ENCODE measurements at regions not wholly inside any gene's neighbourhood (a gene's known extent, or its start where the extent isn't known, plus 50 kb on each side); places are given as distances from the start of the nearest gene placed in this dataset.
"Not testable (repeated sequence)": the region's sequence is repeated elsewhere in the genome, so short reads cannot be mapped to it uniquely, and the experiment has no call there.

GRCh38 chr5:7096294-7096693, 299.6 kb upstream of the ADCY2 start:
- no peak for DNase-seq

GRCh38 chr5:7105358-7105757, 290.6 kb upstream of the ADCY2 start:
- no peak for DNase-seq

DNA sequence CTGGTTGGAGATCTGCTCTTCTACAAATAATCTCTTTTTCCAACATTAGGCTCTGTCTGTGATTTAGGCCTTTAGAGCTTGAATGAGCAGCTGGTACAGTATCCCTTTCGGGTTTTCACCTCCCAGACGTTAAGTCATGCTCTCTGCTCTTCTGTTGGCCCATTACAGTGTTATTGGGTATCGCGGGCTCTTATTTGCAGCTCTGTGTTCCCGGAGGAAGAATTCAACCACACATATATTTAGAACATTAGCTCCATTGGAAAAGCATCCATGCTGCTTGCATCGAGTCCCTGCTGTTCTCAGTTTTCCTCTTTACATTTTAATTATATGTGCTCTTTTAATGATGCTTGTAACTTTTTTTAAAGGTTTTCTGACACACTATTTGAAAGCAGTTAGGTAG, 278.0 kb upstream of the ADCY2 start:
- no peak for DNase-seq

DNA sequence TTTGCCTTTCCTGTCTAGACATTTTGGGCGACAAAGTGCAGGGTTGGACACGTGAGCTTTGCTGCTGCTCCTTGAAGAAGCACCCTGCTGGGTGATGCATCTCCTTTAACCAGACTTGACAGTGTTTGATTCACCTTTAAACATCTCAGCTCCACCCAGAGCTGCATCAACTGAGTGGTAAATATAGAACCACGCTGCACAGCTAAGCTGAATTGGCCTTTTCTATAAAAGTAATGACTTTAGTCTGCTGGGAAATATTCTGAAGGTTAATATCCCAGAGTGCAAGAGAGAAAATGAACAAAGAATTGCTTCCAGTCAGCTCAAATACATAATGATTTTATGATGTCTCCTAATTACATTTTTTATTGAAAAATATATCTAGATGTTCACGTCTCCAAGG, 264.3 kb upstream of the ADCY2 start:
- no peak for DNase-seq

DNA sequence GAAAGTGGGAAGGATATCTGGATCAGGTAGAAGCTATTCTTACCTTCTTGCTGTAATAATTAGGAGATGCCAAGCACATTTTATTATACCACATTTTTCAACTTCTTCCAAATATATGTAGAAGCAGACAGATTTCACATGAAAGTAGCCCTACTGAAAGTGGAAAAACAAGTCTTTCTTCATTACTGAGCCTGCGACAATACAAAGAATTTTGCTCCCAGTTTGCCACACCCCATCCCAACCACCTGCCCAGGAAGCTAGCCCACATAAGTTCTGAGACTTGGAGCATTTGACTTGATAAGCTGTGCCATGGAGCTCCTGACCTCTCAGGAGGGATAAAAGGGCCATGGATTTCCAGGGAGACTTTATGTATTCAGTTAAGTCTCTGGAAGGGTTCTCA, 249.1 kb upstream of the ADCY2 start:
- no peak for DNase-seq

DNA sequence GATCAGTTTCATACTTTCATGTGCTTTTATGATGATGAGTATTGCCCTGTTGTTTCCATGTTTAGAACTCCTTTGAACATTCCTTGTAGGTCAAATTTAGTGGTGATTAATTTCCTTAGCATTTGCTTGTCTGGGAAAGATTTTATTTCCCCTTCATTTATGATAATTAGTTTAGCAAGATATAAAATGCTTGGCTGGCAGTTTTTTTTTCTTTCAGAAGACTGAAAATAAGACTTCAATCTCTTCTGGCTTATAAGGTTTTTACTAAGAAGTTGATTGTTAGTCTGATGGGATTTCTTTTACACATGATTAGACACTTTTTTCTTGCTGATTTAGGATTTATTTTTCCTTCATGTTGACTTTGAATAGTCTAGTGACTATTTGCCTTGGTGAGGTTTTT, 238.9 kb upstream of the ADCY2 start:
- no peak for DNase-seq

- DNase-seq = no peak
Measured at GRCh38 chr5:7169240-7169878, 226.6 kb upstream of the ADCY2 start.

DNA sequence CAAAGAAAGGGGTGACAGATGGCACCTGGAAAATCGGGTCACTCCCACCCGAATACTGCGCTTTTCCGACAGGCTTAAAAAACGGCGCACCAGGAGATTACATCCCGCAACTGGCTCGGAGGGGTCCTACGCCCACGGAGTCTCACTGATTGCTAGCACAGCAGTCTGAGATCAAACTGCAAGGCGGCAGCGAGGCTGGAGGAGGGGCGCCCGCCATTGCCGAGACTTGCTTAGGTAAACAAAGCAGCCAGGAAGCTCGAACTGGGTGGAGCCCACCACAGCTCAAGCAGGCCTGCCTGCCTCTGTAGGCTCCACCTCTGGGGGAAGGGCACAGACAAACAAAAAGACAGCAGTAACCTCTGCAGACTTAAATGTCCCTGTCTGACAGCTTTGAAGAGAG, 225.2 kb upstream of the ADCY2 start:
- not testable (repeated sequence) for DNase-seq

- DNase-seq = no peak
Measured at GRCh38 chr5:7179364-7179763, 216.6 kb upstream of the ADCY2 start.

DNA sequence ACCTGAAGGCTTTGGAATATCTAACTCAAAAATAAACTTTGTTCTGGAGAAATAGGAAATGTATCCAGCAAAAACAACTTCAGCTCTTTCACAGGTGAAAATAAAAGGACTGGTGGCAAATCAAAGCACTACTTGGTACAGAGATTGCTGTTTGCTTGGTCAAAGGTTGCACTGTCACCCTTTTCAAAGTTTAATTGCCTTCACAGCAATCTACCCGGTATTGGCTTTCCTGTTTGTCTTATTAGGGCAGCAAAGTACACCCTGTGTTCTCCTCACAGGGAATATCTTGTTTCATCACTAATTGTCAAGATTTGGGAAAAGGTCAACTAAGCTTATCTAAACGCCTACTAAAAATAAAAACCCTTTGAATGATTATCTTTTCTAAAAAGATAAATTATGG, 214.1 kb upstream of the ADCY2 start:
- no peak for DNase-seq

- no peak for DNase-seq
Measured at GRCh38 chr5:7185742-7186141, 210.2 kb upstream of the ADCY2 start.

GRCh38 chr5:7186818-7187217, 209.1 kb upstream of the ADCY2 start:
- DNase-seq = no peak

DNA sequence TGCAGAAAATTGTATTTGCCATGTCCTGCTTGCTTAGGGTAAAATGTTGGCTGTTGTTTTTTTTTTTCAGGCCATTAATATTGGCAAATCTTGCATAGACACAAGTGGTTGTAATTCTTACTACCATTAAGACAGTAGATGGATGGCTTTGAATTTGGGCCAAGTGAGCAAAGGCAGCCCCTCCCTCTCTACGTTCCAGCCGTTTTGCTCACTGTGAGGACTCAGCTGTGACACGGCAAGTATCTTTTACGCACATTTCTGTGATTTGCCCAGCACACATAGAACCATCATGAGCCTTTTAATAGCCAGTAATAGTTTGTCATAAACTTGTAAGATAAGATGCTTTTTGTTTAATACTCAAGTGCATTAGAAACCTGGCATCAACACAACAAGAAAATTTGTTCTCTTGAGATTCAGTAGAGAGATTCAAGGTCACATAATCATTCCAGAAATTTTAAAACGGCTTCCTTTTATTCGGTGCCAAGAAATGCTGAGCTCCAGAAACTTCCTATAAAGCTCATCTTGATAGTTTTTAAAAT, 205.2 kb upstream of the ADCY2 start:
- DNase-seq = no peak

DNA sequence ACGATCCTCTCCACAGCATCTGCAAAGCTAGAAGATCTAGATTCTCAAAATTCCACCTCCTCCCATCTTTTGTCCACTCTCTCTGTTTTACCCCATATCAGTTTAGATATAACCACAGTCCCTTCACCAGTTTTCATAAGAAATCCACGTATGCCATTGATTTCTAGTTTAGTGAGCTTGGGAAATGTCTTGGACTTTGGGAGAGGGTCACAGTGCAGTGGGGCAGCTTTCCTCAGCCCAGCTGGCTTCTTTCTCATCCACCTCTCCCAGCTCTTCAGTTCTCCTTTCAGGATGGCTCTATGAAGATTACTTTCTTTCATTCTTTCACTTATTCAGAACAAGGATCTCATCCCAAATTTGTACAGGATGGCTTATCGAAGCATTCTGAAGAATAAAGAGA, 203.9 kb upstream of the ADCY2 start:
- DNase-seq = no peak

- no peak for DNase-seq
Measured at GRCh38 chr5:7202846-7203245, 193.1 kb upstream of the ADCY2 start.

DNA sequence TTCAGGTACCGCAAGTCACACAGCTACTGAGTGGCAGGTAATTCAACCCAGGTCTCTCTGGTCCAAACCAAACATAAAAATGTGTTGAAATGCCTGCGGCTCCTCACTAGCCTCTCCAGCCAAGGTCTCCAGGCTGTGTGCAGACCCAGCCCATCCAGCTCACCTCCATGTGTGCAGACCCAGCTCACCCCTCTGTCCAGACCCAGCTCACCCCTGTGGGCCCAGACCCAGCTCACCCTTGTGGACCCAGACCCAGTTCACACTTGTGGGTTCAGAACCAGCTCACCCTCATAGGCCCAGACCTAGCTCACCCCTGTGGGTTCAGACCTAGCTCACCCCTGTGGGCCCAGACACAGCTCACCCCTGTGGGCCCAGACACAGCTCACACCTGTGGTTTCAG, 188.0 kb upstream of the ADCY2 start:
- no peak for DNase-seq

GRCh38 chr5:7208938-7209337, 187.0 kb upstream of the ADCY2 start:
- DNase-seq = no peak

GRCh38 chr5:7209658-7210057, 186.3 kb upstream of the ADCY2 start:
- DNase-seq = no peak

- no peak for DNase-seq
Measured at GRCh38 chr5:7210549-7210948, 185.4 kb upstream of the ADCY2 start.

DNA sequence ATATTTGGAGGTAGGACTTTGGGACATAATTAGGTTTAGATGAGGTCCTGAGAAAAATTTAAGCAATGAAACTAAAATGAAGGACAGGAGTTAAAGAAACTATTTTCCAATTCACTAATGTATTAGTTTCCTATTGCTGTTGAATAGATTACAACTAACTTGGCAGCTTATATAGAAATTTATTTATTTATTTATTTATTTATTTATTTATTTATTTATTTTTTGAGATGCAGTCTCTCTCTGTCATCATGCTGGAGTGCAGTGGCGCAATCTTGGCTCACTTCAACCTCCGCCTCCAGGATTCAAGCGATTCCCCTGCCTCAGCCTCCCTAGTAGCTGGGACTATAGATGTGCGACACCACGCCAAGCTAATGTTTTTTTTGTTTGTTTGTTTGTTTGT, 182.4 kb upstream of the ADCY2 start:
- no peak for DNase-seq

DNA sequence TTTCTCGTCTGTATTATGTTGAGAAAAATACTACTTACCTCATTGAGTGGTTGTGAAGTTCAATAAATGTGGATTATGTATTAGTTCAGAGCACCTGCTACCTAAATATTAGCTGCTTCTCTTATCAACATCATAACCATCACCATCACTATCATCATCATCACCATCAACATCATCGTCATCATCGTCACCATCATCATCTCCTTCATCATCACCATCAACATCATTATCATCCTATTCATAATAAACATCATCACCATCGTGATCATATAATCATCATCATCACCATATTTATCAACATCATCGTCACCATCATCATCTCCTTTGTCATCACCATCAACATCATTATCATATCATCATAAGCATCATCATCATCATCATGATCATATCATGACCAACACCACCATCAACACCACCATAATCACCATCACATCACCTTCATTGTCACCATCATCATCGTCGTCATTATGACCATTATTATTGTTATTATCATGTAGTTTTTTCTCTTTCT, 181.0 kb upstream of the ADCY2 start:
- no peak for DNase-seq

DNA sequence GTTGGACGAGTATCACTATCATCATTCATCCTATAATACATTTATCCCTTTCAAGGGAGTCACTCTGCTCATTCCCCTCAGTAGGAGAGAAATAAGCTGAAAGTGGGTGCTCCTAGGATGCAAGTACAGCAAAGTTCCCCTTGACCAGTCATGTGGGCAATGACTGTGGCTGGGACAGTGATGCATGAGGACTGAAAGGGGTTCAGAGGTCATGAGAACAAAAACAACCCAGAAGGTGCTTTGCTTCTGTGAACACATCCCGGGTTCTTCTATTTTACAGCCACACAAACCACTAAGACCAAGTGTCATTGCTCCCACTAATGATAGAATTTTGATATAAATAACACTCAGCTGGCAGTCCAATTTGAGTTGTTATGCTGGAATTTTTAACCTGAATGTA, 177.8 kb upstream of the ADCY2 start:
- DNase-seq = no peak

- DNase-seq = no peak
Measured at GRCh38 chr5:7220156-7220555, 175.8 kb upstream of the ADCY2 start.

GRCh38 chr5:7221041-7221440, 174.9 kb upstream of the ADCY2 start:
- no peak for DNase-seq

- DNase-seq = no peak
Measured at GRCh38 chr5:7225826-7226225, 170.1 kb upstream of the ADCY2 start.

All from NCI-H1694 treated with DMSO at 0.1 percent for 48 hours (cell line).